BLaER1 treated with 17β-estradiol and CSF1 and Interleukin-3, amounts not matched to agents 10 nM and 100 nM (cell line): ENCODE measurements at regions not wholly inside any gene's neighbourhood (a gene's known extent, or its start where the extent isn't known, plus 50 kb on each side); places are given as distances from the start of the nearest gene placed in this dataset.
"Not testable (repeated sequence)": the region's sequence is repeated elsewhere in the genome, so short reads cannot be mapped to it uniquely, and the experiment has no call there.

Experiments
- H3K27ac ChIP-seq, 11 experiments: shearing (Covaris generic); formaldehyde crosslinking; 2 replicates each; pipeline ENCODE4 v1.8.1; 2022
- H3K27me3 ChIP-seq, 11 experiments: shearing (Covaris generic); formaldehyde crosslinking; 2 replicates each; pipeline ENCODE4 v1.8.1; 2022
- H3K36me3 ChIP-seq, 11 experiments: shearing (Covaris generic); formaldehyde crosslinking; 2 replicates each; pipeline ENCODE4 v1.8.1; 2022
- H3K4me1 ChIP-seq, 10 experiments: shearing (Covaris generic); formaldehyde crosslinking; 2 replicates each; pipeline ENCODE4 v1.8.1; 2022
- H3K4me2 ChIP-seq, 11 experiments: shearing (Covaris generic); formaldehyde crosslinking; 2 replicates each; pipeline ENCODE4 v1.8.1; 2022
- H3K4me3 ChIP-seq, 10 experiments: shearing (Covaris generic); formaldehyde crosslinking; 2 replicates each; pipeline ENCODE4 v1.8.1; 2022
- H3K9ac ChIP-seq, 11 experiments: shearing (Covaris generic); formaldehyde crosslinking; 2 replicates each; pipeline ENCODE4 v1.8.1; 2022
- H3K9me3 ChIP-seq, 11 experiments: shearing (Covaris generic); formaldehyde crosslinking; replicated peaks in 1 of 11; 2 replicates each; pipeline ENCODE4 v1.8.1; 2022
- H4K20me1 ChIP-seq, 11 experiments: shearing (Covaris generic); formaldehyde crosslinking; 2 replicates each; pipeline ENCODE4 v1.8.1; 2022
- Cebpa-rat ChIP-seq, 11 experiments: shearing (Covaris generic); IDR thresholded peaks; 2 replicates each; pipeline ENCODE4 v1.8.1; 2022

GRCh38 chr16:5315914-5316313 lies 218.3 kb upstream of the EEF2KMT start:
- peaks cover 0 to 8% (median 5%) of the 10 kb centered on the region in 10 experiments; a peak in 11 of 20 replicates for H3K4me1 ChIP-seq

GRCh38 chr16:5314377-5314776 lies 216.8 kb upstream of the EEF2KMT start:
- no peaks in the 10 kb centered on the region for H3K4me1 ChIP-seq
- no peak overlapping the region for H3K4me3 ChIP-seq
- no peaks in the 10 kb centered on the region for H3K36me3 ChIP-seq
- H4K20me1 ChIP-seq, result no peaks in the 10 kb centered on the region
- H3K27ac ChIP-seq, result no peak overlapping the region
- H3K4me2 ChIP-seq, result no peak overlapping the region
- no peak for TF ChIP-seq Cebpa-rat (IDR thresholded peaks at IDR 0.05)
- no peak overlapping the region for H3K9ac ChIP-seq
- peaks cover 0 to 5% (median 0%) of the 10 kb centered on the region in 11 experiments; a peak in 1 of 22 replicates for H3K9me3 ChIP-seq
- H3K27me3 ChIP-seq, result no peaks in the 10 kb centered on the region

More at GRCh38 chr16:5315914-5316313, 218.3 kb upstream of the EEF2KMT start:
- Histone ChIP-seq H3K4me2 (no peak overlapping the region), H3K9me3 (peaks cover 0 to 5% (median 0%) of the 10 kb centered on the region in 11 experiments; a peak in 1 of 22 replicates), H3K9ac (no peak overlapping the region), H3K4me3 (no peak overlapping the region), H3K36me3 (no peaks in the 10 kb centered on the region), H3K27me3 (no peaks in the 10 kb centered on the region), H4K20me1 (no peaks in the 10 kb centered on the region), H3K27ac (no peak overlapping the region)
- no peak for TF ChIP-seq Cebpa-rat (IDR thresholded peaks at IDR 0.05)

- Histone ChIP-seq H4K20me1 (no peaks in the 10 kb centered on the region), H3K4me2 (no peak overlapping the region), H3K9me3 (peaks cover 0 to 5% (median 0%) of the 10 kb centered on the region in 11 experiments; a peak in 1 of 22 replicates), H3K9ac (no peak overlapping the region), H3K4me1 (peaks cover 0 to 8% (median 0%) of the 10 kb centered on the region in 10 experiments; a peak in 1 of 20 replicates), H3K4me3 (no peak overlapping the region), H3K27me3 (no peaks in the 10 kb centered on the region), H3K27ac (no peak overlapping the region), H3K36me3 (no peaks in the 10 kb centered on the region)
- no peak for TF ChIP-seq Cebpa-rat (IDR thresholded peaks at IDR 0.05)
These were observed 212.5 kb upstream of the EEF2KMT start for GRCh38 chr16:5309946-5310611.

GRCh38 chr16:5305023-5305422 lies 207.4 kb upstream of the EEF2KMT start:
- H3K4me1 ChIP-seq, result peaks cover 0 to 8% (median 0%) of the 10 kb centered on the region in 10 experiments; a peak in 1 of 20 replicates
- H3K27me3 ChIP-seq, result no peaks in the 10 kb centered on the region
- no peak overlapping the region for H3K4me2 ChIP-seq
- H3K36me3 ChIP-seq, result no peaks in the 10 kb centered on the region
- no peak overlapping the region for H3K9ac ChIP-seq
- H3K27ac ChIP-seq, result no peak overlapping the region
- TF ChIP-seq Cebpa-rat (IDR thresholded peaks at IDR 0.05), result no peak
- H3K4me3 ChIP-seq, result no peak overlapping the region
- peaks cover 21 to 35% (median 29%) of the 10 kb centered on the region in 11 experiments for H3K9me3 ChIP-seq
- H4K20me1 ChIP-seq, result no peaks in the 10 kb centered on the region

- peaks cover 21 to 45% (median 29%) of the 10 kb centered on the region in 11 experiments for H3K9me3 ChIP-seq
- H4K20me1 ChIP-seq, result no peaks in the 10 kb centered on the region
- no peak overlapping the region for H3K27ac ChIP-seq
- peaks cover 0 to 5% (median 3%) of the 10 kb centered on the region in 11 experiments; a peak in 5 of 22 replicates for H3K27me3 ChIP-seq
- TF ChIP-seq Cebpa-rat (IDR thresholded peaks at IDR 0.05), result no peak
- H3K36me3 ChIP-seq, result no peaks in the 10 kb centered on the region
- H3K4me2 ChIP-seq, result no peak overlapping the region
- no peak overlapping the region for H3K4me3 ChIP-seq
- H3K4me1 ChIP-seq, result peaks cover 0 to 8% (median 0%) of the 10 kb centered on the region in 10 experiments; a peak in 1 of 20 replicates
- no peak overlapping the region for H3K9ac ChIP-seq
These were observed 204.9 kb upstream of the EEF2KMT start for GRCh38 chr16:5302372-5303114.

GRCh38 chr16:5298202-5298601 lies 200.6 kb upstream of the EEF2KMT start:
- no peak overlapping the region for H3K4me2 ChIP-seq
- H3K4me3 ChIP-seq, result no peak overlapping the region
- no peak overlapping the region for H3K27ac ChIP-seq
- peaks cover 0 to 19% (median 10%) of the 10 kb centered on the region in 10 experiments; a peak in 12 of 20 replicates for H3K4me1 ChIP-seq
- peaks cover 3 to 39% (median 28%) of the 10 kb centered on the region in 11 experiments; a peak in 17 of 22 replicates for H3K27me3 ChIP-seq
- peaks cover 18 to 38% (median 24%) of the 10 kb centered on the region in 11 experiments for H3K9me3 ChIP-seq
- no peak for TF ChIP-seq Cebpa-rat (IDR thresholded peaks at IDR 0.05)
- peaks cover 0 to 3% (median 0%) of the 10 kb centered on the region in 11 experiments; a peak in 3 of 22 replicates for H4K20me1 ChIP-seq
- no peak overlapping the region for H3K9ac ChIP-seq
- no peaks in the 10 kb centered on the region for H3K36me3 ChIP-seq

GRCh38 chr16:5296176-5296575 lies 198.6 kb upstream of the EEF2KMT start:
- no peak for TF ChIP-seq Cebpa-rat (IDR thresholded peaks at IDR 0.05)
- Histone ChIP-seq H3K27me3 (peaks cover 4 to 59% (median 45%) of the 10 kb centered on the region in 11 experiments; a peak in 17 of 22 replicates), H4K20me1 (peaks cover 0 to 3% (median 0%) of the 10 kb centered on the region in 11 experiments; a peak in 3 of 22 replicates), H3K27ac (no peak overlapping the region), H3K36me3 (no peaks in the 10 kb centered on the region), H3K9me3 (peaks cover 0 to 18% (median 6%) of the 10 kb centered on the region in 11 experiments; a peak in 17 of 22 replicates), H3K9ac (no peak overlapping the region), H3K4me1 (peaks cover 0 to 19% (median 10%) of the 10 kb centered on the region in 10 experiments; a peak in 12 of 20 replicates), H3K4me2 (no peak overlapping the region), H3K4me3 (no peak overlapping the region)

- Histone ChIP-seq H3K9me3 (peaks cover 0 to 11% (median 0%) of the 10 kb centered on the region in 11 experiments; a peak in 2 of 22 replicates), H3K27me3 (peaks cover 4 to 61% (median 45%) of the 10 kb centered on the region in 11 experiments; a peak in 17 of 22 replicates), H3K4me1 (peaks cover 0 to 19% (median 10%) of the 10 kb centered on the region in 10 experiments; a peak in 12 of 20 replicates)
- H3K36me3 ChIP-seq, H4K20me1 ChIP-seq, H3K4me2 ChIP-seq, H3K27ac ChIP-seq, H3K9ac ChIP-seq, H3K4me3 ChIP-seq: not testable (repeated sequence)
These were observed 197.7 kb upstream of the EEF2KMT start for GRCh38 chr16:5295304-5295703.

- H3K27ac ChIP-seq, H4K20me1 ChIP-seq, H3K36me3 ChIP-seq, H3K4me2 ChIP-seq, H3K4me3 ChIP-seq, H3K4me1 ChIP-seq, H3K27me3 ChIP-seq, H3K9ac ChIP-seq: not testable (repeated sequence)
- H3K9me3 ChIP-seq, result peaks cover 24 to 49% (median 42%) of the 10 kb centered on the region in 11 experiments
These were observed 184.6 kb upstream of the EEF2KMT start for GRCh38 chr16:5282152-5282551.
